ENCODE measurements at regions not wholly inside any gene's neighbourhood (a gene's known extent, or its start where the extent isn't known, plus 50 kb on each side); places are given as distances from the start of the nearest gene placed in this dataset.

DNA sequence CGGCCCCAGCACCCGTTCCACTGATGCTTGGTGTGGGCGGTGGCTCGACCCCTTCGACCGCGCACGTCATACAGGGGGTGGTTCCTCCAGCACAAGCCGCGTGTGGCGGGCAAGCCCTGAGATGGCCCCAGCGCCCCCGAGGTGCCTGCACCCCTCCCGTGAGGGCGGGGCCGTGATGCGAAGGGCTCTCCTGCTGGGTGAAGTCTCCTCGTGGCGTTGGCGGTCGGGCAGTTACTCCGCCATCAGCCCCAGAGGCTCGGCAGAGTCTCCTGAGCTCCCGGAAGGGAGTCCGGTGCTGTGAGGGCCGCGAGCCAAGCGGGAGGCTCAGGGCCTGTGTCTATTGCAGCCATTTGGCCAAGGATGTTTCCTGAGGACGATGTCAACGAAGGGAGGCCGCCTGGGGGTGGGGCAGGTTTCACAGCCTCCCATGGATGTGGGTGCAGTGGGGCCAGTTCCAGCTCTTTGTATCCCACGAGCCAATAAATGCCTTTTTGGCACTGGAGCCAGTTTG, 78.1 kb upstream of the GALNT9 start:
- DNase-seq, result no peak

DNA sequence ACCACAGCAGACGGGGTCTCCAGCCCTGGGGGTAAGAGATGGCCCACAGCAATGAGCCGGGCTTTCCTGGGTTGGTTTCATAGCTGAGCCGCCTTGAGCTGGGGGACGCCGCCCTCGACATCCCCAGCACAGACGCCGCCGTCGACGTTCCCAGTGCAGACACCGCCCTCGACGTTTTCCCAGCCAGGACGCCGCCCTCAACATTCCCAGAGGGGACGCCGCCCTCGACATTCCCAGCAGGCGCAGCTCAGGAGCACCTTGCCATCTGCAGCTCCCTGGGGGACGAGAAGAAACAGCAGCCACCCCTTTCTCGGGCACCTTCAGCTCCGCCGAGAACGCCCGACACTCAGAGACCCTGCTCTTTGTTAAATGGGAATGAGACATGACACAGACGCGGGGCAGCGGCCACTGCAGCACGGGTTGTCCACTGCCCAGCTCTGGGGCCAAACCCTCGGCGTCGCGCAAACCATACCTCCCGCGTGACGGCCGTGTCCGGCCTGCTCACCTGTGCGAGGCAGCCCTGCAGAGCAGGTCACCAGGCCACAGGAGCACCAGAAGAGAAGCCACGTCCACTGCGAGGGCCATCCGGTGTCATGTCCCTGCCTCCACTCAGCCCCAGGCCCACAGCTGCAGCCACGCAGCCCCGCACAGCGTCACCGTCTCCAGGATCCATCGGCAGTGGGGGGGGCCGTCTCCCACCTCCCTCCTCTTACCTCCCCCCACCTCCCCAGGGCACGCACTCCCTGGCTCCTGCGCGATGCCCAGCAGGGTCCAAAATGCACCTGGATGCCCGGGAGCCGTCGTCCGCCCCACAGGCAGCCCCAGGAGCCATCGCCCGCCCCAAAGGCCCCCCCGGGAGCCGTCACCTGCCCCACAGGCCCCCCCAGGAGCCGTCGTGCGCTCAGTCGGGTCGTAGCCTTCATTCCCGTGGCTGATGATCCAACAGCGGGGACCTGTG, 77.4 kb upstream of the GALNT9 start:
- DNase-seq, result no peak

DNA sequence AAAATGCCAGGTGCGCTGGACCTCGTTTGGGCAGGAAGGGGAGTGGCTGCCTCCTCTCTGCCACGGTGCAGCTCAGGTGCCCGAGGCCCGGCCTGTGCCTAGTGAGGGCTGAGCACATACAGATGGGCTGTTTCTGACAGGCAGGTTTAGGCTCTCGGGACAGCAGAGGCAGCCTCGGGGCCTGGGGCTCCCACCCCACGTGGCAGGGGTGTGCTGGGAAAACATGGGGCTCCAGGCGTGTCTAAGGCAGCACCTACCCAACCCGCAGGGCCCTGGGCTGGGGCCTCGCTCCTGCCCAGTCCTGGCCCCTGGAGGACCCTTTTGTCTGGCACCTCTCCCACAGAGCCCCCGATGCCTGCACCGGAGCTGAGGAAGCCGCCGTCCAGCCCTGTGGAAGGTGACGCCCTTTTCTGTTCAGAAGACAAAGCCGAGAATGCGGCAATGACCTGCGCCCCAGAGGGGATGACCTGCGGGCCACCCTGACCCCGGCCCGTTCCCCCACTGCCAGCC, 76.4 kb upstream of the GALNT9 start:
- no peak for DNase-seq

DNA sequence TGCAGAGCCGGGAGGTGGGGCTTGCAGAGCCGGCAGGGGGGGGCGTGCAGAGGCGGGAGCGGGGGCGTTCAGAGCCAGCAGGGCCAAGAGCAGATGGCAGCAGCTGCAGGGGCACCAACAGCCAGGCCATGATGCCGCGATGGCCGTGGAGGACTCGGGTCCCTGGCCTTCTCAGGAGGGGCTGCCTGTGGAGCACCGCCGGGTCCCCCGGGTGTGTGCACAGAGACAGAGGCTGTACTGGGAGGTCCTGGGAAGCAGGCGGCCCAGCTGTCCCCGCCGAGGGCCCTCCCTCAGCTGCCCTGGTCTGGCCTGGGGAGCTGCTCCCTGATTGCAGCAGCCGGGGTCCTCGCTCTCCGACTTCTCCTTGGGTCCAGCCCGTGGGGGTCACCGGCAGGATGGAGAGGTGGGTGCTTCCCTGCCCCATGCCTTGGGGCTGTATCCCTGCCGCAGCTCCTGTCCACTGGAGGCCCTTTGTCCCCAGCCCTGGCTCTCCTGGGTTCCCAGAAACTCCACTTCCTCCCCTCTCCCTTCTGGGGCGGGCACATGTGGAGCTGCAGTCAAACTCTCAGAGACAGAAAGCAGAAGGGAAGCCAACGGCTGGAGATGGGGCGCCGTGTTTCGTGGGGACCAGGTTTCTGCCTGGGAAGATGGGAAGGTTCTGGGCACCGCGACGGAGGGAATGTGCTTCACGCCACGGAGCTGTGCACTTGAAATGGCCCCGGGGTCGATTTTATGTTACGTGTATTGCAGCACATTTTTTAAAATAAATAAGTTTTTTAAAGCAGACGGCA, 75.8 kb upstream of the GALNT9 start:
- DNase-seq, result no peak

DNA sequence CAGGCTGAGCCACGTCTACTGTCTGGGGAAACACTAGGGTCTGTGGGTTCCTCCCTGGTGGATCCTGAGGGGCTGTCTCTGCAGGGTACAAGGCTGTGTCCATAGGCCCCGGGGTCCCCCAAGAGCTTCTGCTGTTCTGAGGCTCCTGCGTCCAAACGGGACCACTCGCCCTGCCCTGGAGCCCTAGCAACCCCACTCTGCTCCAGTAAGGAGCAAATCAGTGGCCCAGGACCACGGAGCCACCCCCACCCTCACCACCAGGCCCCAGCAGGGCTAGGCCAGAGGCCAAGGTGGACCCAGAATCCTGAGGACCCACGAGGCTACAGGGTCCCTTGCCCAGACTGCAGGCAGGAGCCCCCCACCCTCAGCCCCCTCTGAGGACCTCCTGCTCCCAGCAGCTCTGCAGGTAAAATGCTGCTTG, 75.1 kb upstream of the GALNT9 start:
- DNase-seq, result no peak

DNA sequence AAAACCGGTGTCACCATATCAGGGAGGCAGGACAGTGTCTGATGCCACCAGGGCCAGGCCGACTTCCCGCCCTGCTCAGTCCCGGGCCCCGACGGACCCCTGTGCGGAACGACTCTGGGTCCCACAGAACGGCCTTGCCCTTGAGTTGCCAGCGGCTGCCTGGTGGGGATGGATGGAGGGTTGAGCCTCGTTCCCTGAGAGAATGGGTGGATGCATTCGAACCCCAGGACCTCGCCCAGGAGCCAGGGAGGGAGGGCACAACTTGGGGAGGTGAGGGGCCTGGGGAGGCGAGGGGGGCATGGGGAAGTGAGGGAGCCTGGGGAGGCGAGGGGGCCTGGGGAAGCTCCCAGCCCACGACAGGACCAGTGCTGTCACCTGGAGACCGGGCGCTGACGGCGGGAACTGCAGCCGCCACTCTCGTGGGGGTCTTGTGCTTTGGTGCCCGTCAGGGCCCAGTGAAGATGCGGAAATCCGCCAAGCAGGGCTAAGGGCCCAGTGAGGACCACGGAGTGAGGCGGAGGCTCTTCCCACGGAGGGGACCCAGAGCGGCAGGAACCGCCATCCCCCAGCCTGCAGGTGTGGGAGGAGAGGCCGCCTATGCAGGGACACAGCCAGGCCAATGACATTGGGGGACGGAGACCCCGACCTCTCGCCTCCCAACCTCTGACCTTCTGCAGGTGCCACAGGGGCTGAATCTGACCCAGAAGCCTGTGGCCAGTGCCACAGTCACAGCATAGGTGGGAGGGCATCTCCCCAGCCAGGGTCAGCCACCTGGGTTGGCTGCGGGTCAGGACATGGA, 74.4 kb upstream of the GALNT9 start:
- no peak for DNase-seq

DNA sequence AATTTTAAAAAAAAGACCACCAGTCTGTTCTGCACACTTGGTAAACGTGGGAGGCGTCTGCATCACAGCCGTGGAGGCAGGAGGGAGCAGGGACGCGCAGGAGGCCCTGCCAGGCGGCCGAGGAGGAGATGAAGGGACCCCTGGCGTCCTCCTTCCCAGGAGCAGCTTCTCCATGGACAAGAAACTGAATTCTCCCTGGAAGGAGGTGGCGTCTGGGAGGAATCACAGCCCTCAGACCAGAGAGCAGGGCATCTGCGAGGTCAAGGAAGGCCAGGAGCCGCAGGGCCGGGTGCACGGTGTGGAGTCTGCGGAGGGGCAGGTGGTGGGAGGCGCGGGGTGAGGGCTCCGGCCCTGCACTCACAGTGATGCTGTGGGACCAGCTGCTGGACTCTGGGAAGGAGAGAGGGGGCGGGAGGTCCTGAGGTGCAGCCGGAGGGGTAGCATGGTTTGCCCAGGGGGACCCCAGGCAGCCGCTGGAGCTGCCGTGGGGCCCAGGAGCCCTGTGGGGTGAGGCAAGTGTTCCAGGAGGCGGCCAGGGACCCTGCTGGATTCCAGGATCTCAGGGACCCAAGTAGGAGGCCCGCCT, 73.5 kb upstream of the GALNT9 start:
- DNase-seq, result no peak

DNA sequence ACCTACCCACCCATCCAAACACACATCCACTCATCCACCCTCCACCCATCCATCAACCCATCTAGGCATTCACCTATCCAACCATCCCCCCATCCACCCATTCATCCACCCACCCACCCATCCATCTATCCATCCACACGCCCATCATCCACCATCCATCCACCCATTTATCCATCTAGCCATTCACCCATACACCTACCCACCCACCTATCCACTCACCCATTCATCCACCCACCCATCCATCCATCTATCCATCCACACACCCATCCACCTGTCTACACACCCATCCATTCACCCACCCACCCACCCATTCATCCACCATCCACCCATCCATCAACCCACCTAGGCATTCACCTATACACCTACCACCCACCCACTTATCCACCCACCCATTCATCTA, 72.6 kb upstream of the GALNT9 start:
- no peak for DNase-seq

DNA sequence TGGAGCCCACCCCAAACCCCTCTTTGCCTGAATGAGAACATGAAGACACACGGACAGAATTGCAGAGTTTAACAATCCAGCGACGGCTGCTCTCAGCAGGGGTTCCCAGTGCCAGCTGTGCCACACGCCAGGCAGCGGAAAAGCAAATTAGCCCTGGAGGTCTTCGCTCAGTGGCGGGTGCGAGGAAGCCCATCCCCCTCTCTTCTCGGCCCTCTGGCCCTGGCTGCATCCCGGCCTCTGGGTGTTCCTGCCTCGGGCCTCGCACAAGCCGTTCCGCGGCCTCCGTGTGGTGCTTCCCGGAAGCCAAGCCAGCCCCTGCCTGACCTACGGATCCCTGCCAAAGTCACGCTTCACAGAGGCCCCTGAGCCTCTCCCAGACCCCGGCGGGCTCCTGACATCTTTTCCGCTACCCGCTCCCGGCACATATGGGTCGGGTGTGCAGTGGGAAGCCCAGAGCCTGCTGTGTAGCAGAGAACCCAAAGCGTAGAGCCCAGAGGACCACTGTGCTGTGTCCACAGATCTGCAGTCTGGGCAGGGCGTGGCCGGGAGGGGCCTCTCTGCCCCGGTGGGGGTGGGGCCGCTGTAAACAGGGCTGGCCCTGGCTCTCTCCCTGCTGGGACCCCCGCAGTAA, 70.7 kb upstream of the GALNT9 start:
- DNase-seq, result no peak

DNA sequence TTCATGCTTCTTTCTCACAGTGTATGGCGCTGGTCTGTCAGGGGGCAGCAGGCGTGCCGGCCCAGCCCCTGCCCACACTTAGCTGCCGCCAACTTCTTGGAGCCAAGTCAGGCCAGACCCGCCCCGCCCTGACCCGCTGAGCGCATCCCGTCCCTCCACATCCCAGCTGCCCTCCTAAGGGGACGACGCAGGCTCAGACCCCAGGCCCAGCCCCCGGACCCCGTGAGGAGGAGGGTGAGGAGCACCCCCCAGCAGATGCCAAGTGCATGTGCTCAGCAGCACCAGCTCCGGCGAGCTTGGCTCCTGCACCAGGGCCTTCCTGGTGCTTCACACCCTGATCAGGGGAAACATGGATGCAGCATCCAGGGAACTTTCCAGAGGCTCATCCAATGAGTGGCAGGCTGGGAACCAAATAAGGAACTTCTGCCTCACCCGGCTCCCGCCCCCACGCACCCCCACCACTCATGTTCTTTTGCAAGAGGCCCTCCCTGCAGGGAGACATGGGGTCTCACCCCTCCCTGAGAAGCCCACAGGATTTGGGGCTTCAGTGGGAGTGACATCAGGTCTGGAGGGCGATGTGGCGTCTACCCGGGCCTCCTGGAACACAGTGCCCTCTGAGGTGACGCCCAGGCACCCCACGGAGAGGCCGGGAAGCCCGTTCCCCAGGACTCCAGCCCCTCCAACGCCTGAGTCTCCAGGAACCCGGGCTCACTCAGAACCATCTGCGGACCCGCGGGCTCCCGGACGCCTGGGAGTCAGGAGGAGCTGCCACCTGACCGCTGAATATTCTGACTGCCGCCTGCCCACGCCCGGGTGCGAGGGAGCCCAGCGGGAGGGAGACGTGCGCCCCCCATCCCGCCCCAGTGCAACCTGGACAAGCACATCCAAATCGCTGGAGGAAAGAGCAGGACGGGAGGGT, 70.0 kb upstream of the GALNT9 start:
- DNase-seq, result no peak

DNA sequence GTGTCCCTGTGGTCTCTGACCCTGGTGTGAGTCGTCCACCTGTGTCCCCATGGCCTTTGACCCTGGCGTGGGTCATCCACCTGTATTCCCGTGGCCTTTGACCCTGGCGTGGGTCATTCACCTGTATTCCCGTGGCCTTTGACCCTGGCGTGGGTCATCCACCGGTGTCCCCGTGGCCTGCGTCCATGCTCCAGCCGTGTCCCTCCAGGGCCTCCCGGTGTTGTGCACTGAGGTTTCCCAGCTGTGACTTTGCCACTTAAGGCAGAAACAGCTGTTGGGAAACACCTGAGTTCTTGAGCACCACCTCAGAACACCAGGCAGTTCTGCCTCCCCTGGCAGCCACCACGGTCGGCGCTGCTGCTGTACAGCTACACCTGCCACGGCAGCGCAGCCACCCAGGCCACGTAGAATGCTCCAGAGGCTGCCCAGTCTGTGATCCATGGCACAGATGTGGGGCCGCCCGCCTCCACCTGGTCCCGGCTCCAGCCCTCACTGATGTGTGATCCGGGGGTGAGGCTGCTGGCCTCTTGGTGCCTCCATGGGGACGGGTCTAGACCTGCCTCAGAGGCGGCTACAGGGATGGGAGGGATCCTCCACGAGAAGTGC, 69.1 kb upstream of the GALNT9 start:
- no peak for DNase-seq

DNA sequence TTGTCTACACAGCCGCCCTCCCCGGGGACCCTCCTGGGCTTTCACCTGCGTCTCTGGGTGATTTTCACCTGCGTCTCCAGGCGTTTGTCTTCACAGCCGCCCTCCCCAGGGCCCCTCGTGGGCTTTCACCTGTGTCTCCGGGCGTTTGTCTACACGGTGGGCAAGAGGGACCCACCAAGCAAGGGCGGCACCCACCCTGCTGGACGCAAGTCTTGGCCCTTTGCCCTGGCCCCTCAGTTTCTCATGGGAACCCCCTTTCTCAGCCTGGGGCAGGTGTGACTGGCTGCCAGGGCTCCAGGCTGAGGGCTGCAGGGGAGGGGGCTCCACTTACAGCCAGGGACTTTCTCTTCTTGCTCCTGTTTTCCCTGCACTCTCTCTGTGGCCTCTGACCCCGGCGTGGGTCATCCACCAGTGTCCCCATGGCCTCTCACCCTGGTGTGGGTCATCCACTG, 68.6 kb upstream of the GALNT9 start:
- DNase-seq, result no peak

DNA sequence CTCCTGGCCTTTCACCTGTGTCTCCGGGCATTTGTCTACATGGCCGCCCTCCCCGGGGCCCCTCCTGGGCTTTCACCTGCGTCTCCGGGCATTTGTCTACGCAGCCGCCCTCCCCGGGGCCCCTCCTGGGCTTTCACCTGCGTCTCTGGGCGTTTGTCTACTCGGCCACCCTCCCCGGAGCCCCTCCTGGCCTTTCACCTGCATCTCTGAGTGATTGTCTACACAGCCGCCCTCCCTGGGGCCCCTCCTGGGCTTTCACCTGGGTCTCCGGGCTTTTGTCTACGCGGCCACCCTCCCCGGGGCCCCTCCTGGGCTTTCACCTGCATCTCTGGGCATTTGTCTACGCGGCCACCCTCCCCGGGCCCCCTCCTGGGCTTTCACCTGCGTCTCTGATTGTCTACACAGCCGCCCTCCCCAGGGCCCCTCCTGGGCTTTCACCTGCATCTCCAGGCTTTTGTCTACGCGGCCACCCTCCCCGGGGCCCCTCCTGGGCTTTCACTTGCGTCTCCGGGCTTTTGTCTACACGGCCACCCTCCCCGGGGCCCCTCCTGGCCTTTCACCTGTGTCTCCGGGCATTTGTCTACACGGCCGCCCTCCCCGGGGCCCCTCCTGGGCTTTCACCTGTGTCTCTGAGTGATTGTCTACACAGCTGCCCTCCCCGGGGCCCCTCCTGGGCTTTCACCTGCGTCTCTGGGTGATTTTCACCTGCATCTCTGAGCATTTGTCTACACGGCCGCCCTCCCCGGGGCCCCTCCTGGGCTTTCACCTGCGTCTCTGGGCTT, 68.0 kb upstream of the GALNT9 start:
- DNase-seq, result no peak

DNA sequence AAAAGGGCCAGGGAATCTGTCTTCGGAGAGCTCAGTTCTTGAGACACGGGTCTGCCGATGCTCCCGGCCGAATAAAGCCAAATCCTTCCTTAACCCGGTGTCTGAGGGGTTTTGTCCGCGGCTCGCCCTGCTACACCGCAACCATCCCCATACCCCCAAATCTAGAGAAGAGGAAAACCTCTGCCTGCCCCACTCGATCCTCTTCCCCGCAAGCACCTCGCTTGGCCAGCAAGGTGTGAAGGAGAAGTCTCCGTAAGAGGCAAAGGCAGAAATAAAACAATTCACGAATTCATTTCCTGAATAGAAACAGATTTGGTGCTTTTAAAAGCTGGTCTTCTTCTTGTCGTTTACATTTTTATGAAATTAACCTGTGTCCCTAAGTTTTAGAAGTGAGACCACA, 67.3 kb upstream of the GALNT9 start:
- DNase-seq, result no peak

DNA sequence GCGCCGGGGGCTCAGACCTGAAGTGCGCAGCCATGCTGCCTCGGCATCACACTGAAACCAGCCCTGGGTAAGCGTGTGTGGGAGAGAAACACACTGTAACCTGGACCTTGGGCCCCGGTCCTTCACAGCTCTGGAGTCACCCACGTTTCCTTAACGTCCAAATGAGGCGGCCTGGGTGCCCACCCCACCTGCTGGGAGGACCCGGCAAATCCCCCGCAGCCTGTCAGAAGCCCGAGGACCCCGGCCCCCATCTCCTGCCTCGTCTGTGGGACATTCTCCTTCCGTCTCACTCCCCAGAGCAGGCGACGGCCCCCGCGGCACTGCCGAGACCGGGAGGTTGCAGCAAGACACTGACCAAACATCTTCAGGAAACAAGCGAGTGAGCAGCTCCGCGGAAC, 66.5 kb upstream of the GALNT9 start:
- DNase-seq, result no peak

DNA sequence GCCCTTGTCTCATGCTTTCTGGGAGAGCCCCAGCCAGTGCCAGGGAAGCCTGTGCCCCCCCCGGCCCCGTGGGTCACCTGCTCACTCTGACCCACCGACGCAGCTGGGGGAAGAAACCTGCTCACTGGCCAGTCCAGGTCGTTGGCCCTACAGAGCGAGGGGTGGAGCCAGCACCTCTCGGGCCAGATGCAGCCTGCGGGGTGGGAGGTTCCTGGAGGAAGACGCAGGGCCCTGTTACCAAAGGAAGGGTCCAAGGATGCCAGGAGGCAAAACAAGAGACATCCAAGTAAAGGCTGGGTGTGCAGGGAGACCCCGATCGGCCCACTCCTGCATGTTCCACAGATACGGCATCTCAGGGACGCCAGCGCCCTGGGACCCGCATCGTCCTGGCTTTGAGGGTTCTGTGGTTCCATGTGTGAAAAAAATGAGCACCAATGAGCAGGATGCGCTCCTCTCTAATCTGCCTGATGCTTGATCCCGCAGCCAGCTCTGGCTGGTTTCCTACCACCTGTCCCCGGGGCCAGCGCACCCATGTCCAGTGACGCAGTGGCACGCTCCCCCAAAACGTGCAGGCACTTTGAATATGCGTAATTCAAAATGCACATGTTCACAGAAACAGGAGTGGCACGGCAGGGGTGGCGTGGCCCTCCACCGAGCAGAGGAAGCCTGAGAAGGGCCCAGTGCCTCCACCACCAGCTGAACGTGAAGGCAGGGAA, 66.0 kb upstream of the GALNT9 start:
- no peak for DNase-seq

DNA sequence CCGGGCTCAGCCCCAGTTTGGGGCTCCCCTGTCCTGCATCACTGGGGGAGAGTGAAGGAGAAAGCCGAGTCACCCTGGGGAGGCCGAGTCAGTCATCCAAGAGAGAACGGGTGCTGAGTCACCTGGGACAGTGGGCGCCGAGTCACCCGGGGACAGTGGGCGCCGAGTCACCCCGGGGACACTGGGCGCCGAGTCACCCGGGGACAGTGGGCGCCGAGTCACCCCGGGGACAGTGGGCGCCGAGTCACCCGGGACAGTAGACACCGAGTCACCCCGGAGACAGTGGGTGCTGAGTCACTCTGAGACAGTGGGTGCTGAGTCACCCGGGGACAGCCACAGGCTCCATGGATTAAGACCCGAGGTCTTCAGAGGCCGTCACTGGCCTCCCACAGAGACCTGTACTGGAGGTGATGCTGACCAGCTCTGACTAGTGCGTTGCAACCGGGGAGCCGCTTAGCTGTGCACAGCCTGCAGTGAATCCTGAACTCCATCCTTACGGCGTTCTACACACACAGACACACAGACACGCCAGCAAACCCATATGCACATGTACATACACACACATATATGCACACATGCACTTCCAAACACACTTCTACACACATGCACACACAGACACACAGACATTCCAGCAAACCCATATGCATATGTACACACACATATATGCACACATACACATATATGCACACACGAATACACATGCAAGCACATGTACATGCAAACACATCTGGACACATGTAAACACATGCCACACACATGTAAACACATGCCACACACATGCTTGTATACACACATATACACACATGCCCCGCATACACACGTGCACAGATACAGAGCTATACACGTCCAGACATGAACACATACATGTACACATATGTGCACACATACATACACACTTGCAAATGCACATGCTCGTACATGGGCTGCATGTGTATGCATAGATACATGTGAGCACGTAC, 64.9 kb upstream of the GALNT9 start:
- no peak for DNase-seq
